ENCODE measurements at regions not wholly inside any gene's neighbourhood (a gene's known extent, or its start where the extent isn't known, plus 50 kb on each side); places are given as distances from the start of the nearest gene placed in this dataset.
"Not testable (repeated sequence)": the region's sequence is repeated elsewhere in the genome, so short reads cannot be mapped to it uniquely, and the experiment has no call there.

DNA sequence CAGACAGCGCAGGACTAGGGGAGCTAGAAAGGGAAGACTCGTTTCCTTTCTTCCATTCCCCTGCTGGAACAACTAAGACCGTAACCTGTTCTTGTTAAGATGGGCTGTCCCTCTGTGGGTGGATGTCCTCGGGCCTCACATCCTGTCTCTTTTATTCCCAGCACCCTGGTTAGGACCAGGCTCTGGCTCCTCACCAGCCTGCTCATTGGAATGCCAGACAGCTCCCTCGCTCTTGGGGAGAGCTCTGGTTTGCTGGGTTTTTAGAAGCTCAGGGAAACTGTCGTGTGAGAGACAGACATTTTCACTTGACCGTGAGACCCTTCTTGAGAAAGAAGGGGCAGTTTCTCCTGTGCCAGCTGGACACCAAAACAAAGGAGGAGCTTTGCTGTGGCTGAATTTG is 58.1 kb upstream of the HABP2 start:
- Mint-ChIP-seq H3K27me3 (ENCODE audit: low read depth) (peaks cover 9% of the 10 kb centered on the region), H3K4me1 (ENCODE audit: low read depth) (no peaks in the 10 kb centered on the region), H3K4me3 (no peak overlapping the region), H3K36me3 (ENCODE audit: insufficient read depth) (no peaks in the 10 kb centered on the region), H3K9me3 (no peaks in the 10 kb centered on the region)
- DNase-seq (no peak), ATAC-seq (no peak)

- Mint-ChIP-seq H3K4me3 (no peak overlapping the region), H3K27me3 (ENCODE audit: low read depth) (peaks cover 9% of the 10 kb centered on the region), H3K36me3 (ENCODE audit: insufficient read depth) (no peaks in the 10 kb centered on the region), H3K4me1 (ENCODE audit: low read depth) (no peaks in the 10 kb centered on the region), H3K9me3 (no peaks in the 10 kb centered on the region)
- no peak for ATAC-seq
- no peak for DNase-seq
Measured at GRCh38 chr10:113495553-113495952, 57.3 kb upstream of the HABP2 start.

GRCh38 chr10:113496111-113497109 is 56.4 kb upstream of the HABP2 start:
- Mint-ChIP-seq H3K9me3 (no peaks in the 10 kb centered on the region), H3K4me1 (ENCODE audit: low read depth) (no peaks in the 10 kb centered on the region), H3K27me3 (ENCODE audit: low read depth) (peaks cover 9% of the 10 kb centered on the region), H3K36me3 (ENCODE audit: insufficient read depth) (no peaks in the 10 kb centered on the region), H3K4me3 (no peak overlapping the region)
- DNase-seq (no peak), ATAC-seq (no peak)

DNA sequence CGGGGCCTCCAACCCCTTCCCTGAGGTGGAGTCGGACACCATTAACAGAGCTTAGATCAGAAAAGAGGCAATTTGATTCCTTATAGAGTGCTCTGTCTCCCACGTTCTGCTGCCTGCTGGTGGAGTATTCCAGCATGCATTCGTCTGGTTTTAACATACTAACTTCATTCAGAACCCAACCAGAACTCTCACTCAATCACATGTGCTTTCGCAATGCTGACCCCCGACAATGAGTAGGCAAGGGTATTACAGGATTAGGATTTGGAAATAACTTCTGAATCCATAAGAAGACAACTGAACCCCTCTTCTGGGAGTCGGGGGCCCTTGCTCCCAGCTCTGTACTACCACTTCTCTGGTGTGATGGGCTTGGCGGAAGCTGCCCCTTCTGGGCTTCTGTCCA is 55.7 kb upstream of the HABP2 start:
- Mint-ChIP-seq H3K4me3 (no peak overlapping the region), H3K27me3 (ENCODE audit: low read depth) (peaks cover 9% of the 10 kb centered on the region), H3K4me1 (ENCODE audit: low read depth) (no peaks in the 10 kb centered on the region), H3K36me3 (ENCODE audit: insufficient read depth) (no peaks in the 10 kb centered on the region), H3K9me3 (no peaks in the 10 kb centered on the region)
- no peak for DNase-seq
- ATAC-seq, result no peak

DNA sequence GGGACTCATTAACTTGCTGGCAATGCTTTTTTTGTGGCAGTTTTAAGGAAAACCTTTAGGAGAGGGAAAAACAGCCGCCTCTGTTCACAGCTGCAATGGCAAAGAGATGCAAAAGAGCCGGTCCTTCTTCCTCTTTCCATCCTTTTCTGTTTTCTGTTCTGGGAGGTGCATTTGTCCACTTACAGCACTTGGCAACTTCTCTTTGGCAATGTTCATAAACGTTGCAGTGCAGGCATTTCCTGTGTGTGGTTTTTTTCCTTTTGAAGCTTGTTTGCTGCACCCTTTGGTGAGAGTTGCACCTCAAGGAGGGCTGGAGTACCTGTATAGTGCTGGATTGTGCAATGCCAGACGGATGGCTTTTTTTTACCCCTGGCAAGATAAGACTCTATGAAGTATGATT is 53.9 kb upstream of the HABP2 start:
- ATAC-seq (no peak), DNase-seq (no peak)
- H3K4me1 Mint-ChIP-seq (ENCODE audit: low read depth), result no peaks in the 10 kb centered on the region
- H3K4me3 Mint-ChIP-seq, result no peak overlapping the region
- no peaks in the 10 kb centered on the region for H3K36me3 Mint-ChIP-seq (ENCODE audit: insufficient read depth)
- H3K9me3 Mint-ChIP-seq, result no peaks in the 10 kb centered on the region
- peaks cover 9% of the 10 kb centered on the region for H3K27me3 Mint-ChIP-seq (ENCODE audit: low read depth)

- H3K4me3 Mint-ChIP-seq, result no peak overlapping the region
- H3K9me3 Mint-ChIP-seq, result no peaks in the 10 kb centered on the region
- H3K36me3 Mint-ChIP-seq (ENCODE audit: insufficient read depth), result no peaks in the 10 kb centered on the region
- H3K4me1 Mint-ChIP-seq (ENCODE audit: low read depth), result no peaks in the 10 kb centered on the region
- ATAC-seq (no peak), DNase-seq (no peak)
- H3K27me3 Mint-ChIP-seq (ENCODE audit: low read depth), result peaks cover 9% of the 10 kb centered on the region
Measured at GRCh38 chr10:113499806-113500205, 53.0 kb upstream of the HABP2 start.

- DNase-seq; H3K36me3 Mint-ChIP-seq (ENCODE audit: insufficient read depth); H3K4me3 Mint-ChIP-seq; ATAC-seq; H3K27me3 Mint-ChIP-seq (ENCODE audit: low read depth); H3K4me1 Mint-ChIP-seq (ENCODE audit: low read depth); H3K9me3 Mint-ChIP-seq: not testable (repeated sequence)
Measured at GRCh38 chr10:113501031-113501430, 51.8 kb upstream of the HABP2 start.

All from activated T-cell treated with anti-CD3 and anti-CD28 coated beads, Interleukin-2, amount 50 U/mL, for 4 hours (primary cell).